8988T (cell line): ENCODE measurements at regions not wholly inside any gene's neighbourhood (a gene's known extent, or its start where the extent isn't known, plus 50 kb on each side); places are given as distances from the start of the nearest gene placed in this dataset.
"Not testable (repeated sequence)": the region's sequence is repeated elsewhere in the genome, so short reads cannot be mapped to it uniquely, and the experiment has no call there.

Experiments
- DNase-seq: peaks from one replicate; pipeline ENCODE4 v3.0.0; 2011

GRCh38 chr22:25420925-25421904 lies 143.3 kb upstream of the GRK3 start:
- peak; percentile 18 for DNase-seq

GRCh38 chr22:25426530-25427308 lies 137.8 kb upstream of the GRK3 start:
- not testable (repeated sequence) for DNase-seq

- not testable (repeated sequence) for DNase-seq
Measured at GRCh38 chr22:25431637-25432342, 132.7 kb upstream of the GRK3 start.

- DNase-seq = not testable (repeated sequence)
Measured at GRCh38 chr22:25433381-25433970, 131.0 kb upstream of the GRK3 start.

GRCh38 chr22:25437414-25438160 lies 126.9 kb upstream of the GRK3 start:
- no peak for DNase-seq

- no peak for DNase-seq
Measured at GRCh38 chr22:25447067-25447685, 117.3 kb upstream of the GRK3 start.

GRCh38 chr22:25447686-25448434 lies 116.6 kb upstream of the GRK3 start:
- DNase-seq = peak; percentile 66

- DNase-seq = no peak
Measured at GRCh38 chr22:25448435-25449051, 115.9 kb upstream of the GRK3 start.

GRCh38 chr22:25449781-25450317 lies 114.6 kb upstream of the GRK3 start:
- no peak for DNase-seq

GRCh38 chr22:25451480-25452114 lies 112.9 kb upstream of the GRK3 start:
- no peak for DNase-seq

- DNase-seq = no peak
Measured at GRCh38 chr22:25452116-25452700, 112.3 kb upstream of the GRK3 start.

GRCh38 chr22:25453058-25453457 lies 111.4 kb upstream of the GRK3 start:
- no peak for DNase-seq

GRCh38 chr22:25453557-25453956 lies 110.9 kb upstream of the GRK3 start:
- DNase-seq = no peak

- DNase-seq = not testable (repeated sequence)
Measured at GRCh38 chr22:25456300-25457043, 108.0 kb upstream of the GRK3 start.

GRCh38 chr22:25458631-25459030 lies 105.8 kb upstream of the GRK3 start:
- DNase-seq = not testable (repeated sequence)

- DNase-seq = not testable (repeated sequence)
Measured at GRCh38 chr22:25460682-25461081, 103.8 kb upstream of the GRK3 start.

GRCh38 chr22:25461301-25461700 lies 103.2 kb upstream of the GRK3 start:
- no peak for DNase-seq
